IMR-90 (cell line): ENCODE measurements at regions not wholly inside any gene's neighbourhood (a gene's known extent, or its start where the extent isn't known, plus 50 kb on each side); places are given as distances from the start of the nearest gene placed in this dataset.

Experiments used
- ATAC-seq: fragments of 200-7000 bp; cut with Tn5 transposase; 2 replicates; pipeline ENCODE4 v1.9.1; 2020; ENCODE audit warnings: low read depth, mild to moderate bottlenecking, moderate library complexity
- BruUV-seq: library from RNA; stranded (reverse); fragments of 400-500 nt; replicated peaks from 2 replicates; lab custom pipeline; 2021; lab: Mats Ljungman, UMichigan
- CTCF ChIA-PET: fragments of 300-600 bp; formaldehyde crosslinking; extraction: SDS; loops from one replicate; lab custom pipeline; 2021; ENCODE audit warnings: antibody characterized with exemption; lab: Yijun Ruan, JAX
- POLR2A ChIA-PET: fragments of 300-600 bp; sonication (Branson Sonifier 250); formaldehyde crosslinking; loops from one replicate; lab custom pipeline; 2022; ENCODE audit warnings: antibody characterized with exemption; ENCODE audit not compliant: unreplicated experiment; lab: Charles Lee
- DNase-seq: peaks from one replicate; pipeline ENCODE4 v3.0.0; 2013
- H2AFZ ChIP-seq: replicated peaks from 2 replicates; pipeline ENCODE3; 2013; ENCODE audit warnings: low read length, mild to moderate bottlenecking; ENCODE audit not compliant: poor library complexity
- H2AK5ac ChIP-seq: 2 replicates; pipeline ENCODE4 v1.6.1; 2013; ENCODE audit warnings: low read depth, low read length, inconsistent platforms
- H2AK9ac ChIP-seq: replicated peaks from 2 replicates; pipeline ENCODE3; 2013; ENCODE audit warnings: mild to moderate bottlenecking, low read depth, low read length, moderate library complexity; ENCODE audit not compliant: poor library complexity
- H2BK120ac ChIP-seq: 2 replicates; pipeline ENCODE4 v1.6.1; 2013; ENCODE audit warnings: low read depth, low read length, inconsistent platforms
- H2BK15ac ChIP-seq: 3 replicates; pipeline ENCODE4 v1.6.1; 2013; ENCODE audit warnings: low read depth, low read length, inconsistent platforms
- H2BK20ac ChIP-seq: 2 replicates; pipeline ENCODE4 v1.6.1; 2013; ENCODE audit warnings: low read depth, mild to moderate bottlenecking, inconsistent platforms, low read length, moderate library complexity
- H2BK5ac ChIP-seq: 2 replicates; pipeline ENCODE4 v1.6.1; 2013; ENCODE audit warnings: mild to moderate bottlenecking, low read depth, low read length, inconsistent platforms; ENCODE audit not compliant: poor library complexity, severe bottlenecking
- H3K14ac ChIP-seq: replicated peaks from 2 replicates; pipeline ENCODE4 v1.6.1; 2013; ENCODE audit warnings: low read depth, low read length, inconsistent platforms
- H3K18ac ChIP-seq: 2 replicates; pipeline ENCODE4 v1.6.1; 2013; ENCODE audit warnings: low read depth, low read length, control low read depth
- H3K23ac ChIP-seq: 2 replicates; pipeline ENCODE4 v1.6.1; 2013; ENCODE audit warnings: low read depth, low read length, inconsistent platforms
- H3K27ac ChIP-seq: 2 replicates; pipeline ENCODE4 v1.5.1; 2013; ENCODE audit warnings: mild to moderate bottlenecking, control low read depth, low read length; ENCODE audit not compliant: insufficient read depth
- H3K27me3 ChIP-seq: 2 replicates; pipeline ENCODE4 v1.6.1; 2013; ENCODE audit warnings: low read length; ENCODE audit not compliant: control insufficient read depth, insufficient read depth
- H3K36me3 ChIP-seq: 2 replicates; pipeline ENCODE4 v1.6.1; 2013; ENCODE audit warnings: low read length, mixed read lengths; ENCODE audit not compliant: control insufficient read depth, insufficient read depth
- H3K4ac ChIP-seq: 2 replicates; pipeline ENCODE4 v1.6.1; 2013; ENCODE audit warnings: low read depth, low read length, inconsistent platforms
- H3K4me1 ChIP-seq: 2 replicates; pipeline ENCODE4 v1.6.1; 2013; ENCODE audit warnings: low read length, mixed read lengths; ENCODE audit not compliant: control insufficient read depth, insufficient read depth
- H3K4me2 ChIP-seq: 2 replicates; pipeline ENCODE4 v1.6.1; 2013; ENCODE audit warnings: low read depth, mild to moderate bottlenecking, control low read depth, low read length, moderate library complexity
- H3K4me3 ChIP-seq: 2 replicates; pipeline ENCODE4 v1.5.1; 2013; ENCODE audit warnings: low read depth, mild to moderate bottlenecking, control low read depth, low read length, moderate library complexity; ENCODE audit not compliant: insufficient read depth
- H3K56ac ChIP-seq: 2 replicates; pipeline ENCODE4 v1.6.1; 2013; ENCODE audit warnings: low read length, inconsistent platforms; ENCODE audit not compliant: insufficient read depth; ENCODE audit errors: extremely low read depth
- H3K79me1 ChIP-seq, 2 experiments: 2 replicates each; pipeline ENCODE4 v1.6.1; 2013; ENCODE audit warnings: low read length in 2 of 2, inconsistent platforms in 1 of 2, low read depth in 1 of 2
- H3K9ac ChIP-seq: 2 replicates; pipeline ENCODE4 v1.6.1; 2013; ENCODE audit warnings: low read depth, low read length, control low read depth
- H3K9me1 ChIP-seq: 2 replicates; pipeline ENCODE4 v1.6.1; 2013; ENCODE audit warnings: low read length, inconsistent platforms; ENCODE audit not compliant: insufficient read depth
- H3K9me3 ChIP-seq: 2 replicates; pipeline ENCODE4 v1.6.1; 2013; ENCODE audit warnings: low read length; ENCODE audit not compliant: control insufficient read depth, insufficient read depth
- H4K20me1 ChIP-seq: 2 replicates; pipeline ENCODE4 v1.6.1; 2013; ENCODE audit warnings: low read length, inconsistent platforms; ENCODE audit not compliant: insufficient read depth
- H4K5ac ChIP-seq: 2 replicates; pipeline ENCODE4 v1.6.1; 2013; ENCODE audit warnings: mild to moderate bottlenecking, low read depth, low read length, control low read depth
- H4K8ac ChIP-seq, 2 experiments: 2 replicates each; pipeline ENCODE4 v1.6.1; 2013; ENCODE audit warnings: low read depth in 2 of 2, low read length in 2 of 2, control low read depth in 1 of 2, inconsistent platforms in 1 of 2
- H4K91ac ChIP-seq: 2 replicates; pipeline ENCODE4 v1.6.1; 2013; ENCODE audit warnings: low read depth, low read length, inconsistent platforms; ENCODE audit not compliant: insufficient read depth
- BHLHE40 ChIP-seq: fragments of 150-350 bp; IDR thresholded peaks from 2 replicates; pipeline ENCODE4 v1.6.1; 2016; ENCODE audit warnings: mild to moderate bottlenecking, low read depth, low read length
- CEBPB ChIP-seq: IDR thresholded peaks from 2 replicates; pipeline ENCODE4 v1.6.1; 2012; ENCODE audit warnings: low read depth, low read length, improper control_type of control experiment
- CTCF ChIP-seq: conservative IDR thresholded peaks from 2 replicates; pipeline ENCODE4 v1.5.1; 2012; ENCODE audit warnings: mild to moderate bottlenecking, low read depth, low read length, improper control_type of control experiment
- ELK1 ChIP-seq: fragments of 150-350 bp; IDR thresholded peaks from 2 replicates; pipeline ENCODE4 v1.6.1; 2016; ENCODE audit warnings: low read depth, mild to moderate bottlenecking, low read length, moderate library complexity, borderline replicate concordance
- FOS ChIP-seq: fragments of 150-350 bp; IDR thresholded peaks from 2 replicates; pipeline ENCODE4 v1.6.1; 2016; ENCODE audit warnings: low read depth, low read length
- MAZ ChIP-seq: IDR thresholded peaks from 2 replicates; pipeline ENCODE4 v1.6.1; 2012; ENCODE audit warnings: low read depth, mild to moderate bottlenecking, low read length, improper control_type of control experiment, moderate library complexity, borderline replicate concordance
- MXI1 ChIP-seq: IDR thresholded peaks from 2 replicates; pipeline ENCODE4 v1.6.1; 2012; ENCODE audit warnings: low read depth, mild to moderate bottlenecking, low read length, moderate library complexity, borderline replicate concordance
- NFE2L2 ChIP-seq: fragments of 150-350 bp; IDR thresholded peaks from 2 replicates; pipeline ENCODE4 v1.6.1; 2016; ENCODE audit warnings: low read depth, mild to moderate bottlenecking, low read length
- POLR2A ChIP-seq: IDR thresholded peaks from 2 replicates; pipeline ENCODE4 v1.6.1; 2012; ENCODE audit warnings: mild to moderate bottlenecking, low read depth, low read length
- RAD21 ChIP-seq: IDR thresholded peaks from 2 replicates; pipeline ENCODE4 v1.6.1; 2012; ENCODE audit warnings: low read length, improper control_type of control experiment
- RCOR1 ChIP-seq: IDR thresholded peaks from 2 replicates; pipeline ENCODE4 v1.6.1; 2012; ENCODE audit warnings: mild to moderate bottlenecking, low read length, improper control_type of control experiment; ENCODE audit not compliant: insufficient replicate concordance
- RFX5 ChIP-seq: IDR thresholded peaks from 2 replicates; pipeline ENCODE4 v1.8.0; 2012; ENCODE audit warnings: low read depth, mild to moderate bottlenecking, low read length, moderate library complexity
- WGBS, 2 experiments: methylation state at CpG; one replicate each; pipeline versions ENCODE4 v1.1.5 to v1.1.7; 2013; ENCODE audit warnings: missing lambda C conversion rate in 2 of 2; ENCODE audit not compliant: insufficient read length in 1 of 2; ENCODE audit errors: extremely low coverage in 2 of 2; 5-methylcytosine and 5-hydroxymethylcytosine counted together
- dilution Hi-C: fragments of 300-500 bp; cut with HindIII; formaldehyde crosslinking; loops from one replicate; pipeline ENCODE4 v1.14.3; 2018; ENCODE audit warnings: low sequenced_read_pairs; ENCODE audit not compliant: unreplicated experiment
- in situ Hi-C: fragments of 300-500 bp; cut with MboI; formaldehyde crosslinking; loops from 3 replicates; pipeline ENCODE4 v1.14.3; 2019; ENCODE audit warnings: low sequenced_read_pairs, inconsistent platforms, mixed read lengths
- intact Hi-C: fragments of 100-400 bp; cut with micrococcal nuclease; formaldehyde crosslinking; loops from 2 replicates; pipeline ENCODE4 v1.10.0; 2022

- Histone ChIP-seq H3K9me3 (no peaks in the 10 kb centered on the region), H3K9me1 (no peaks in the 10 kb centered on the region), H2AFZ (no peak overlapping the region), H3K4me2 (no peak overlapping the region), H4K20me1 (no peaks in the 10 kb centered on the region), H3K18ac (no peak overlapping the region), H4K5ac (no peak overlapping the region), H3K27ac (no peak overlapping the region), H3K79me1 (no peaks in the 10 kb centered on the region), H2BK120ac (no peak overlapping the region), H3K4me3 (no peak overlapping the region), H4K91ac (no peak overlapping the region), H2AK9ac (no peak overlapping the region), H3K23ac (no peak overlapping the region), H4K8ac (no peak overlapping the region), H3K4ac (no peak overlapping the region), H3K27me3 (no peaks in the 10 kb centered on the region), H3K14ac (no peak overlapping the region), H3K36me3 (no peaks in the 10 kb centered on the region), H3K9ac (no peak overlapping the region), H2BK15ac (no peak overlapping the region), H2BK5ac (no peak overlapping the region), H2BK20ac (no peak overlapping the region), H3K56ac (no peak overlapping the region), H2AK5ac (no peak overlapping the region), H3K4me1 (no peaks in the 10 kb centered on the region)
- WGBS, 2 experiments: no CpG with 5 or more reads among the region's 1 CpG
- ChIA-PET CTCF (no interaction called here), POLR2A (no interaction called here)
- ATAC-seq (no peak), DNase-seq (no peak)
- in situ Hi-C loops: no loop called here
- intact Hi-C loops: no loop called here
- BruUV-seq: no TSS peak
- no peak for TF ChIP-seq MXI1
- TF ChIP-seq FOS: no peak
- no peak for TF ChIP-seq RAD21
- no peak for TF ChIP-seq RFX5
- no peak for TF ChIP-seq BHLHE40
- TF ChIP-seq CTCF: no peak
- TF ChIP-seq NFE2L2: no peak
- no peak for TF ChIP-seq CEBPB
- TF ChIP-seq ELK1: no peak
- no peak for TF ChIP-seq MAZ
- TF ChIP-seq RCOR1: no peak
- no peak for TF ChIP-seq POLR2A
- dilution Hi-C loops: no loop called here
Measured at GRCh38 chr12:90428465-90428864, 526.5 kb downstream of the CCER1 start.
